Upper lobe of left lung (tissue), 6 donors: ENCODE measurements at regions not wholly inside any gene's neighbourhood (a gene's known extent, or its start where the extent isn't known, plus 50 kb on each side); places are given as distances from the start of the nearest gene placed in this dataset.

Experiments used
- ATAC-seq, 2 donors: fragments of 200-7000 bp; cut with Tn5 transposase; one replicate each; pipeline ENCODE4 v1.9.1; 2022; ENCODE audit warnings: mild to moderate bottlenecking in 2 of 2, moderate library complexity in 2 of 2; ENCODE audit not compliant: low FRiP score in 2 of 2
- DNase-seq, 2 donors: peaks; one replicate each; pipeline ENCODE4 v3.0.0-alpha.2; 2019 to 2020
- H3K27ac ChIP-seq, 4 donors: fragments of 200-600 bp; sonication (generic); one replicate each; pipeline ENCODE4 v1.5.1; 2016 to 2019
- H3K27me3 ChIP-seq, 4 donors: fragments of 200-600 bp; sonication (generic); one replicate each; pipeline ENCODE4 v1.5.1; 2017 to 2019
- H3K36me3 ChIP-seq, 4 donors: fragments of 200-600 bp; sonication (generic); one replicate each; pipeline ENCODE4 v1.5.1; 2016 to 2019
- H3K4me1 ChIP-seq, 4 donors: fragments of 200-600 bp; sonication (generic); one replicate each; pipeline ENCODE4 v1.5.1; 2018 to 2019
- H3K4me3 ChIP-seq, 4 donors: fragments of 200-600 bp; sonication (generic); one replicate each; pipeline ENCODE4 v1.5.1; 2017 to 2019; ENCODE audit warnings: mild to moderate bottlenecking in 2 of 4, moderate library complexity in 1 of 4
- H3K9me3 ChIP-seq, 4 donors: fragments of 200-600 bp; sonication (generic); one replicate each; pipeline ENCODE4 v1.5.1; 2018 to 2019
- CTCF ChIP-seq, 6 experiments: fragments of 450-650 bp in 4 of 6; fragments of 200-600 bp in 2 of 6; sonication (generic) in 2 of 6; IDR thresholded peaks; one replicate each; pipeline ENCODE4 v1.5.1; 2016 to 2019; ENCODE audit warnings: antibody characterized with exemption in 6 of 6
- EP300 ChIP-seq, 4 donors: sonication (generic); formaldehyde crosslinking; IDR thresholded peaks; one replicate each; pipeline ENCODE4 v1.5.1; 2017; ENCODE audit warnings: antibody characterized with exemption in 4 of 4, control low read depth in 2 of 4
- POLR2A ChIP-seq, 4 donors: fragments of 450-650 bp; IDR thresholded peaks; one replicate each; pipeline ENCODE4 v1.5.1; 2016 to 2017; ENCODE audit warnings: antibody characterized with exemption in 4 of 4, mild to moderate bottlenecking in 2 of 4
- POLR2AphosphoS5 ChIP-seq, 2 donors: sonication (generic); formaldehyde crosslinking; IDR thresholded peaks; one replicate each; pipeline ENCODE4 v1.5.1; 2017; ENCODE audit warnings: antibody characterized with exemption in 2 of 2
- WGBS, 2 donors: methylation state at CpG; one replicate each; pipeline ENCODE4 v1.1.5; 2017 to 2018; 5-methylcytosine and 5-hydroxymethylcytosine counted together
- donor health status: DM: no; HTN: no; CAD: no; lungs with moderate emphysema.
- donor health status: DM: no; HTN: yes; CAD: no; lungs with severe emphysema.

- Histone ChIP-seq H3K9me3 (no peaks in the 10 kb centered on the region), H3K27me3 (no peaks in the 10 kb centered on the region), H3K4me1 (peaks cover 0 to 4% (median 0%) of the 10 kb centered on the region in 4 donors), H3K36me3 (no peaks in the 10 kb centered on the region), H3K27ac (no peak overlapping the region), H3K4me3 (no peak overlapping the region)
- DNase-seq (no peak), ATAC-seq (no peak)
- no peak for TF ChIP-seq POLR2AphosphoS5 (IDR thresholded peaks at IDR 0.05)
- no peak for TF ChIP-seq POLR2A (IDR thresholded peaks at IDR 0.05)
- TF ChIP-seq CTCF (IDR thresholded peaks at IDR 0.05): no peak
- no peak for TF ChIP-seq EP300 (IDR thresholded peaks at IDR 0.05)
Observed at GRCh38 chr6:98576791-98577190, 257.6 kb upstream of the POU3F2 start.

- H3K27ac ChIP-seq: no peak overlapping the region
- 72% methylated on average over 1 of the region's 1 CpG for WGBS, 2 donors
- peaks cover 0 to 4% (median 0%) of the 10 kb centered on the region in 4 donors for H3K4me1 ChIP-seq
- H3K4me3 ChIP-seq: no peak overlapping the region
- ATAC-seq (no peak), DNase-seq (no peak)
- no peaks in the 10 kb centered on the region for H3K36me3 ChIP-seq
- no peak for TF ChIP-seq POLR2A (IDR thresholded peaks at IDR 0.05)
- no peaks in the 10 kb centered on the region for H3K27me3 ChIP-seq
- no peaks in the 10 kb centered on the region for H3K9me3 ChIP-seq
Observed at GRCh38 chr6:98578016-98578415, 256.4 kb upstream of the POU3F2 start.

- 86 to 97% methylated on average over 1 of the region's 1 CpG for WGBS, 2 donors
- ATAC-seq (no peak), DNase-seq (no peak)
- Histone ChIP-seq H3K36me3 (no peaks in the 10 kb centered on the region), H3K27ac (no peak overlapping the region), H3K9me3 (no peaks in the 10 kb centered on the region), H3K4me1 (peaks cover 0 to 4% (median 0%) of the 10 kb centered on the region in 4 donors), H3K4me3 (no peak overlapping the region), H3K27me3 (no peaks in the 10 kb centered on the region)
- TF ChIP-seq CTCF (IDR thresholded peaks at IDR 0.05): no peak
- TF ChIP-seq EP300 (IDR thresholded peaks at IDR 0.05): no peak
- TF ChIP-seq POLR2AphosphoS5 (IDR thresholded peaks at IDR 0.05): no peak
- TF ChIP-seq POLR2A (IDR thresholded peaks at IDR 0.05): no peak
Observed at GRCh38 chr6:98579079-98579478, 255.3 kb upstream of the POU3F2 start.

- no peaks in the 10 kb centered on the region for H3K9me3 ChIP-seq
- TF ChIP-seq CTCF (IDR thresholded peaks at IDR 0.05) (no peak), POLR2AphosphoS5 (IDR thresholded peaks at IDR 0.05) (no peak), POLR2A (IDR thresholded peaks at IDR 0.05) (no peak), EP300 (IDR thresholded peaks at IDR 0.05) (no peak)
- H3K27me3 ChIP-seq: no peaks in the 10 kb centered on the region
- no peaks in the 10 kb centered on the region for H3K36me3 ChIP-seq
- WGBS, 2 donors: 88 to 96% methylated on average over 1 of the region's 1 CpG
- peaks cover 0 to 4% (median 0%) of the 10 kb centered on the region in 4 donors for H3K4me1 ChIP-seq
- no peak overlapping the region for H3K27ac ChIP-seq
- DNase-seq (no peak), ATAC-seq (no peak)
- no peak overlapping the region for H3K4me3 ChIP-seq
Observed at GRCh38 chr6:98579941-98580340, 254.4 kb upstream of the POU3F2 start.

GRCh38 chr6:98581705-98582104, 252.7 kb upstream of the POU3F2 start:
- no peaks in the 10 kb centered on the region for H3K9me3 ChIP-seq
- no peaks in the 10 kb centered on the region for H3K27me3 ChIP-seq
- H3K4me1 ChIP-seq: peaks cover 0 to 4% (median 0%) of the 10 kb centered on the region in 4 donors
- TF ChIP-seq POLR2AphosphoS5 (IDR thresholded peaks at IDR 0.05) (no peak), CTCF (IDR thresholded peaks at IDR 0.05) (no peak), POLR2A (IDR thresholded peaks at IDR 0.05) (no peak), EP300 (IDR thresholded peaks at IDR 0.05) (no peak)
- H3K4me3 ChIP-seq: no peak overlapping the region
- H3K36me3 ChIP-seq: no peaks in the 10 kb centered on the region
- no peak overlapping the region for H3K27ac ChIP-seq
- no peak for DNase-seq
- 52 to 75% methylated on average over 1 of the region's 1 CpG for WGBS, 2 donors
- ATAC-seq: peak in 1 of 2 donors; percentile 71
